IMR-90 (cell line): ENCODE measurements at regions not wholly inside any gene's neighbourhood (a gene's known extent, or its start where the extent isn't known, plus 50 kb on each side); places are given as distances from the start of the nearest gene placed in this dataset.

Experiments used
- ATAC-seq: fragments of 200-7000 bp; cut with Tn5 transposase; 2 replicates; pipeline ENCODE4 v1.9.1; 2020; ENCODE audit warnings: low read depth, mild to moderate bottlenecking, moderate library complexity
- BruUV-seq: library from RNA; stranded (reverse); fragments of 400-500 nt; replicated peaks from 2 replicates; lab custom pipeline; 2021; lab: Mats Ljungman, UMichigan
- CTCF ChIA-PET: fragments of 300-600 bp; formaldehyde crosslinking; extraction: SDS; loops from one replicate; lab custom pipeline; 2021; ENCODE audit warnings: antibody characterized with exemption; lab: Yijun Ruan, JAX
- POLR2A ChIA-PET: fragments of 300-600 bp; sonication (Branson Sonifier 250); formaldehyde crosslinking; loops from one replicate; lab custom pipeline; 2022; ENCODE audit warnings: antibody characterized with exemption; ENCODE audit not compliant: unreplicated experiment; lab: Charles Lee
- DNase-seq: peaks from one replicate; pipeline ENCODE4 v3.0.0; 2013
- H2AFZ ChIP-seq: replicated peaks from 2 replicates; pipeline ENCODE3; 2013; ENCODE audit warnings: low read length, mild to moderate bottlenecking; ENCODE audit not compliant: poor library complexity
- H2AK5ac ChIP-seq: 2 replicates; pipeline ENCODE4 v1.6.1; 2013; ENCODE audit warnings: low read depth, low read length, inconsistent platforms
- H2AK9ac ChIP-seq: replicated peaks from 2 replicates; pipeline ENCODE3; 2013; ENCODE audit warnings: mild to moderate bottlenecking, low read depth, low read length, moderate library complexity; ENCODE audit not compliant: poor library complexity
- H2BK120ac ChIP-seq: 2 replicates; pipeline ENCODE4 v1.6.1; 2013; ENCODE audit warnings: low read depth, low read length, inconsistent platforms
- H2BK15ac ChIP-seq: 3 replicates; pipeline ENCODE4 v1.6.1; 2013; ENCODE audit warnings: low read depth, low read length, inconsistent platforms
- H2BK20ac ChIP-seq: 2 replicates; pipeline ENCODE4 v1.6.1; 2013; ENCODE audit warnings: low read depth, mild to moderate bottlenecking, inconsistent platforms, low read length, moderate library complexity
- H2BK5ac ChIP-seq: 2 replicates; pipeline ENCODE4 v1.6.1; 2013; ENCODE audit warnings: mild to moderate bottlenecking, low read depth, low read length, inconsistent platforms; ENCODE audit not compliant: poor library complexity, severe bottlenecking
- H3K14ac ChIP-seq: replicated peaks from 2 replicates; pipeline ENCODE4 v1.6.1; 2013; ENCODE audit warnings: low read depth, low read length, inconsistent platforms
- H3K18ac ChIP-seq: 2 replicates; pipeline ENCODE4 v1.6.1; 2013; ENCODE audit warnings: low read depth, low read length, control low read depth
- H3K23ac ChIP-seq: 2 replicates; pipeline ENCODE4 v1.6.1; 2013; ENCODE audit warnings: low read depth, low read length, inconsistent platforms
- H3K27ac ChIP-seq: 2 replicates; pipeline ENCODE4 v1.5.1; 2013; ENCODE audit warnings: mild to moderate bottlenecking, control low read depth, low read length; ENCODE audit not compliant: insufficient read depth
- H3K27me3 ChIP-seq: 2 replicates; pipeline ENCODE4 v1.6.1; 2013; ENCODE audit warnings: low read length; ENCODE audit not compliant: control insufficient read depth, insufficient read depth
- H3K36me3 ChIP-seq: 2 replicates; pipeline ENCODE4 v1.6.1; 2013; ENCODE audit warnings: low read length, mixed read lengths; ENCODE audit not compliant: control insufficient read depth, insufficient read depth
- H3K4ac ChIP-seq: 2 replicates; pipeline ENCODE4 v1.6.1; 2013; ENCODE audit warnings: low read depth, low read length, inconsistent platforms
- H3K4me1 ChIP-seq: 2 replicates; pipeline ENCODE4 v1.6.1; 2013; ENCODE audit warnings: low read length, mixed read lengths; ENCODE audit not compliant: control insufficient read depth, insufficient read depth
- H3K4me2 ChIP-seq: 2 replicates; pipeline ENCODE4 v1.6.1; 2013; ENCODE audit warnings: low read depth, mild to moderate bottlenecking, control low read depth, low read length, moderate library complexity
- H3K4me3 ChIP-seq: 2 replicates; pipeline ENCODE4 v1.5.1; 2013; ENCODE audit warnings: low read depth, mild to moderate bottlenecking, control low read depth, low read length, moderate library complexity; ENCODE audit not compliant: insufficient read depth
- H3K56ac ChIP-seq: 2 replicates; pipeline ENCODE4 v1.6.1; 2013; ENCODE audit warnings: low read length, inconsistent platforms; ENCODE audit not compliant: insufficient read depth; ENCODE audit errors: extremely low read depth
- H3K79me1 ChIP-seq, 2 experiments: 2 replicates each; pipeline ENCODE4 v1.6.1; 2013; ENCODE audit warnings: low read length in 2 of 2, inconsistent platforms in 1 of 2, low read depth in 1 of 2
- H3K9ac ChIP-seq: 2 replicates; pipeline ENCODE4 v1.6.1; 2013; ENCODE audit warnings: low read depth, low read length, control low read depth
- H3K9me1 ChIP-seq: 2 replicates; pipeline ENCODE4 v1.6.1; 2013; ENCODE audit warnings: low read length, inconsistent platforms; ENCODE audit not compliant: insufficient read depth
- H3K9me3 ChIP-seq: 2 replicates; pipeline ENCODE4 v1.6.1; 2013; ENCODE audit warnings: low read length; ENCODE audit not compliant: control insufficient read depth, insufficient read depth
- H4K20me1 ChIP-seq: 2 replicates; pipeline ENCODE4 v1.6.1; 2013; ENCODE audit warnings: low read length, inconsistent platforms; ENCODE audit not compliant: insufficient read depth
- H4K5ac ChIP-seq: 2 replicates; pipeline ENCODE4 v1.6.1; 2013; ENCODE audit warnings: mild to moderate bottlenecking, low read depth, low read length, control low read depth
- H4K8ac ChIP-seq, 2 experiments: 2 replicates each; pipeline ENCODE4 v1.6.1; 2013; ENCODE audit warnings: low read depth in 2 of 2, low read length in 2 of 2, control low read depth in 1 of 2, inconsistent platforms in 1 of 2
- H4K91ac ChIP-seq: 2 replicates; pipeline ENCODE4 v1.6.1; 2013; ENCODE audit warnings: low read depth, low read length, inconsistent platforms; ENCODE audit not compliant: insufficient read depth
- BHLHE40 ChIP-seq: fragments of 150-350 bp; IDR thresholded peaks from 2 replicates; pipeline ENCODE4 v1.6.1; 2016; ENCODE audit warnings: mild to moderate bottlenecking, low read depth, low read length
- CEBPB ChIP-seq: IDR thresholded peaks from 2 replicates; pipeline ENCODE4 v1.6.1; 2012; ENCODE audit warnings: low read depth, low read length, improper control_type of control experiment
- CHD1 ChIP-seq: IDR thresholded peaks from 2 replicates; pipeline ENCODE4 v1.6.1; 2012; ENCODE audit warnings: low read depth, low read length, improper control_type of control experiment
- FOS ChIP-seq: fragments of 150-350 bp; IDR thresholded peaks from 2 replicates; pipeline ENCODE4 v1.6.1; 2016; ENCODE audit warnings: low read depth, low read length
- MAFK ChIP-seq: IDR thresholded peaks from 2 replicates; pipeline ENCODE4 v1.6.1; 2012; ENCODE audit warnings: low read depth, low read length, improper control_type of control experiment
- MAZ ChIP-seq: IDR thresholded peaks from 2 replicates; pipeline ENCODE4 v1.6.1; 2012; ENCODE audit warnings: low read depth, mild to moderate bottlenecking, low read length, improper control_type of control experiment, moderate library complexity, borderline replicate concordance
- MXI1 ChIP-seq: IDR thresholded peaks from 2 replicates; pipeline ENCODE4 v1.6.1; 2012; ENCODE audit warnings: low read depth, mild to moderate bottlenecking, low read length, moderate library complexity, borderline replicate concordance
- NFE2L2 ChIP-seq: fragments of 150-350 bp; IDR thresholded peaks from 2 replicates; pipeline ENCODE4 v1.6.1; 2016; ENCODE audit warnings: low read depth, mild to moderate bottlenecking, low read length
- POLR2A ChIP-seq: IDR thresholded peaks from 2 replicates; pipeline ENCODE4 v1.6.1; 2012; ENCODE audit warnings: mild to moderate bottlenecking, low read depth, low read length
- RAD21 ChIP-seq: IDR thresholded peaks from 2 replicates; pipeline ENCODE4 v1.6.1; 2012; ENCODE audit warnings: low read length, improper control_type of control experiment
- RCOR1 ChIP-seq: IDR thresholded peaks from 2 replicates; pipeline ENCODE4 v1.6.1; 2012; ENCODE audit warnings: mild to moderate bottlenecking, low read length, improper control_type of control experiment; ENCODE audit not compliant: insufficient replicate concordance
- RFX5 ChIP-seq: IDR thresholded peaks from 2 replicates; pipeline ENCODE4 v1.8.0; 2012; ENCODE audit warnings: low read depth, mild to moderate bottlenecking, low read length, moderate library complexity
- SMC3 ChIP-seq: fragments of 150-350 bp; IDR thresholded peaks from 2 replicates; pipeline ENCODE4 v1.6.1; 2016; ENCODE audit warnings: low read depth, mild to moderate bottlenecking, antibody characterized with exemption, low read length, moderate library complexity
- WGBS, 2 experiments: methylation state at CpG; one replicate each; pipeline versions ENCODE4 v1.1.5 to v1.1.7; 2013; ENCODE audit warnings: missing lambda C conversion rate in 2 of 2; ENCODE audit not compliant: insufficient read length in 1 of 2; ENCODE audit errors: extremely low coverage in 2 of 2; 5-methylcytosine and 5-hydroxymethylcytosine counted together
- dilution Hi-C: fragments of 300-500 bp; cut with HindIII; formaldehyde crosslinking; loops from one replicate; pipeline ENCODE4 v1.14.3; 2018; ENCODE audit warnings: low sequenced_read_pairs; ENCODE audit not compliant: unreplicated experiment
- in situ Hi-C: fragments of 300-500 bp; cut with MboI; formaldehyde crosslinking; loops from 3 replicates; pipeline ENCODE4 v1.14.3; 2019; ENCODE audit warnings: low sequenced_read_pairs, inconsistent platforms, mixed read lengths
- intact Hi-C: fragments of 100-400 bp; cut with micrococcal nuclease; formaldehyde crosslinking; loops from 2 replicates; pipeline ENCODE4 v1.10.0; 2022
- TF ChIP-seq, protein P1 (sequence below): conservative IDR thresholded peaks from 2 replicates; pipeline ENCODE4 v1.5.1; 2012; ENCODE audit warnings: mild to moderate bottlenecking, low read depth, low read length, improper control_type of control experiment
- TF ChIP-seq, protein P2 (sequence below): fragments of 150-350 bp; IDR thresholded peaks from 2 replicates; pipeline ENCODE4 v1.6.1; 2017; ENCODE audit warnings: mild to moderate bottlenecking, antibody characterized with exemption, low read length, low read depth
- TF ChIP-seq, protein P3 (sequence below): fragments of 150-350 bp; IDR thresholded peaks from 2 replicates; pipeline ENCODE4 v1.6.1; 2016; ENCODE audit warnings: low read depth, mild to moderate bottlenecking, low read length, moderate library complexity, borderline replicate concordance

DNA sequence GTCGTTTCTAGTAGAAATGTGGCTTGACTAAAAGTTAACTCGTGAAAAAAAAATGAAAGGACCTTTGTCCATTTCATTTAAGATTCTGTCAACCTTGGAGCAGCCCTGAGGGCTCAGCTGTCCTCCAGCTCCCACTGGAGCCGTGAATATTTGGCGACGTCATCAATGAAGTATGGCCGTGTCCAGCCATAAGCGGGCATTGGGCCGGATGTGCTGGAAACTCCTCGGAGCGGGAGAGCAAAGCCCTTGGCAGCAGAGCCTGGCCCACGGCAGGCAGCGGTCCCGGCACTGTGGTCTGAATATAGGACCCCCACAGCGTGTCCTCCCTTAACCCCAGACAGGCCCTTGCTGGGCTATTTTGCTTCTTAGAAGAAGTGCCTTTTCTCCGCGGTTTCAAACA lies 50.0 kb downstream of the JAKMIP3 start:
- Histone ChIP-seq H4K20me1 (no peaks in the 10 kb centered on the region), H3K9me1 (no peaks in the 10 kb centered on the region), H3K56ac (no peak overlapping the region), H3K4me1 (no peaks in the 10 kb centered on the region), H3K4me2 (no peak overlapping the region), H2BK5ac (no peak overlapping the region), H4K5ac (no peak overlapping the region), H2BK120ac (no peak overlapping the region), H3K27me3 (peaks cover 16% of the 10 kb centered on the region), H3K79me1 (no peaks in the 10 kb centered on the region), H3K27ac (no peak overlapping the region), H3K36me3 (no peaks in the 10 kb centered on the region), H2BK20ac (no peak overlapping the region), H2AK9ac (no peak overlapping the region), H3K18ac (no peak overlapping the region), H3K23ac (no peak overlapping the region), H3K14ac (no peak overlapping the region), H3K4ac (no peak overlapping the region), H2BK15ac (no peak overlapping the region), H2AFZ (no peak overlapping the region), H2AK5ac (no peak overlapping the region), H4K8ac (no peak overlapping the region), H3K9me3 (no peaks in the 10 kb centered on the region), H3K4me3 (no peak overlapping the region), H4K91ac (no peak overlapping the region), H3K9ac (no peak overlapping the region)
- intact Hi-C loops, result no loop called here
- TF ChIP-seq MAZ (no peak), CEBPB (no peak), BHLHE40 (no peak), RAD21 (no peak), CHD1 (no peak), SMC3 (no peak), RCOR1 (no peak), MXI1 (no peak), POLR2A (no peak), FOS (no peak), NFE2L2 (no peak), RFX5 (no peak), MAFK (no peak)
- TF ChIP-seq, protein P1, sequence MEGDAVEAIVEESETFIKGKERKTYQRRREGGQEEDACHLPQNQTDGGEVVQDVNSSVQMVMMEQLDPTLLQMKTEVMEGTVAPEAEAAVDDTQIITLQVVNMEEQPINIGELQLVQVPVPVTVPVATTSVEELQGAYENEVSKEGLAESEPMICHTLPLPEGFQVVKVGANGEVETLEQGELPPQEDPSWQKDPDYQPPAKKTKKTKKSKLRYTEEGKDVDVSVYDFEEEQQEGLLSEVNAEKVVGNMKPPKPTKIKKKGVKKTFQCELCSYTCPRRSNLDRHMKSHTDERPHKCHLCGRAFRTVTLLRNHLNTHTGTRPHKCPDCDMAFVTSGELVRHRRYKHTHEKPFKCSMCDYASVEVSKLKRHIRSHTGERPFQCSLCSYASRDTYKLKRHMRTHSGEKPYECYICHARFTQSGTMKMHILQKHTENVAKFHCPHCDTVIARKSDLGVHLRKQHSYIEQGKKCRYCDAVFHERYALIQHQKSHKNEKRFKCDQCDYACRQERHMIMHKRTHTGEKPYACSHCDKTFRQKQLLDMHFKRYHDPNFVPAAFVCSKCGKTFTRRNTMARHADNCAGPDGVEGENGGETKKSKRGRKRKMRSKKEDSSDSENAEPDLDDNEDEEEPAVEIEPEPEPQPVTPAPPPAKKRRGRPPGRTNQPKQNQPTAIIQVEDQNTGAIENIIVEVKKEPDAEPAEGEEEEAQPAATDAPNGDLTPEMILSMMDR, result no peak
- TF ChIP-seq, protein P2, sequence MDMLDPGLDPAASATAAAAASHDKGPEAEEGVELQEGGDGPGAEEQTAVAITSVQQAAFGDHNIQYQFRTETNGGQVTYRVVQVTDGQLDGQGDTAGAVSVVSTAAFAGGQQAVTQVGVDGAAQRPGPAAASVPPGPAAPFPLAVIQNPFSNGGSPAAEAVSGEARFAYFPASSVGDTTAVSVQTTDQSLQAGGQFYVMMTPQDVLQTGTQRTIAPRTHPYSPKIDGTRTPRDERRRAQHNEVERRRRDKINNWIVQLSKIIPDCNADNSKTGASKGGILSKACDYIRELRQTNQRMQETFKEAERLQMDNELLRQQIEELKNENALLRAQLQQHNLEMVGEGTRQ, result no peak
- TF ChIP-seq, protein P3, sequence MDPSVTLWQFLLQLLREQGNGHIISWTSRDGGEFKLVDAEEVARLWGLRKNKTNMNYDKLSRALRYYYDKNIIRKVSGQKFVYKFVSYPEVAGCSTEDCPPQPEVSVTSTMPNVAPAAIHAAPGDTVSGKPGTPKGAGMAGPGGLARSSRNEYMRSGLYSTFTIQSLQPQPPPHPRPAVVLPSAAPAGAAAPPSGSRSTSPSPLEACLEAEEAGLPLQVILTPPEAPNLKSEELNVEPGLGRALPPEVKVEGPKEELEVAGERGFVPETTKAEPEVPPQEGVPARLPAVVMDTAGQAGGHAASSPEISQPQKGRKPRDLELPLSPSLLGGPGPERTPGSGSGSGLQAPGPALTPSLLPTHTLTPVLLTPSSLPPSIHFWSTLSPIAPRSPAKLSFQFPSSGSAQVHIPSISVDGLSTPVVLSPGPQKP, result no peak
- 65% methylated on average over 3 of the region's 16 CpGs; no CpG with 5 or more reads in 1 of the 2 experiments for whole genome bisulfite sequencing, 2 experiments
- peak; percentile 3 for DNase-seq
- POLR2A ChIA-PET, result no interaction called here
- dilution Hi-C loops, result no loop called here
- CTCF ChIA-PET, result no interaction called here
- ATAC-seq, result no peak
- in situ Hi-C loops, result no loop called here
- no TSS peak for BruUV-seq
